T-helper 1 cell (primary cell): ENCODE measurements at regions not wholly inside any gene's neighbourhood (a gene's known extent, or its start where the extent isn't known, plus 50 kb on each side); places are given as distances from the start of the nearest gene placed in this dataset.

Source experiments
- DNase-seq, 5 donors: peaks; one replicate each; pipeline ENCODE4 v3.0.0-alpha.2; 2012 to 2020

GRCh38 chr11:93967258-93967657 lies 53.9 kb upstream of the HEPHL1 start:
- no peak for DNase-seq

GRCh38 chr11:93967944-93968343 lies 53.2 kb upstream of the HEPHL1 start:
- DNase-seq = no peak

GRCh38 chr11:93969925-93970922 lies 50.9 kb upstream of the HEPHL1 start:
- no peak for DNase-seq
